GM23248 (cell line): ENCODE measurements at regions not wholly inside any gene's neighbourhood (a gene's known extent, or its start where the extent isn't known, plus 50 kb on each side); places are given as distances from the start of the nearest gene placed in this dataset.
"Not testable (repeated sequence)": the region's sequence is repeated elsewhere in the genome, so short reads cannot be mapped to it uniquely, and the experiment has no call there.

Experiments used
- EZH2 ChIP-seq: fragments of 200-600 bp; sonication (generic); IDR thresholded peaks from 2 replicates; pipeline ENCODE4 v1.6.1; 2018; ENCODE audit warnings: antibody characterized with exemption, mild to moderate bottlenecking; ENCODE audit not compliant: insufficient read depth, poor library complexity, severe bottlenecking
- EZH2phosphoT487 ChIP-seq: fragments of 200-600 bp; sonication (generic); IDR thresholded peaks from 2 replicates; pipeline ENCODE4 v1.6.1; 2018; ENCODE audit warnings: antibody characterized with exemption, moderate library complexity, mild to moderate bottlenecking, low read depth; ENCODE audit not compliant: insufficient read depth

DNA sequence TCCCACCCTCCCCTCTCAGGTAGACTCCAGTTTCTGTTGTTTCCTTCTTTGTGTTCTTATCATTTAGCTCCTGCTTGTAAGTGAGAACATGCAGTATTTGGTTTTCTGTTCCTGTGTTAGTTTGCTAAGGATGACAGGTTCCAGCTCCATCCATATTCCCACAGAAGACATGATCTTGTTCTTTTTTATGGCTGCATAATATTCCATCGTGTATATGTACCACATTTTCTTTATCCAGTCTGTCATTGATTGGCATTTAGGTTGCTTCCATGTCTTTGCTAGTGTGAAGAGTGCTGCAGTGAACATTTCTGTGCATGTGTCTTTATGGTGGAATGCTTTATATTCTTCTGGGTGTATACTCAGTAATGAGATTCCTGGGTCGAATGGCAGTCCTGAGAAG lies 95.2 kb downstream of the CDC42EP3 start:
- TF ChIP-seq EZH2phosphoT487, EZH2: not testable (repeated sequence)
